Left lung (tissue), 4 donors: ENCODE measurements at regions not wholly inside any gene's neighbourhood (a gene's known extent, or its start where the extent isn't known, plus 50 kb on each side); places are given as distances from the start of the nearest gene placed in this dataset.

Experiments
- ATAC-seq: fragments of 200-7000 bp; cut with Tn5 transposase; one replicate; pipeline ENCODE4 v1.9.1; 2020; ENCODE audit warnings: moderate library complexity
- DNase-seq, 4 donors: peaks; one replicate each; pipeline ENCODE4 v3.0.0-alpha.2; 2013 to 2020
- H3K27ac ChIP-seq, 2 donors: fragments of 200-600 bp; sonication (generic) in 1 of 2; one replicate each; pipeline versions ENCODE4 v1.5.0 to v1.8.0; 2020 to 2021
- H3K27me3 ChIP-seq, 2 donors: fragments of 200-600 bp; sonication (generic) in 1 of 2; one replicate each; pipeline versions ENCODE4 v1.5.0 to v1.8.0; 2020 to 2021
- H3K36me3 ChIP-seq, 2 donors: fragments of 200-600 bp; sonication (generic) in 1 of 2; one replicate each; pipeline versions ENCODE4 v1.5.0 to v1.8.0; 2020 to 2021
- H3K4me1 ChIP-seq, 2 donors: fragments of 200-600 bp; one replicate each; pipeline ENCODE4 v1.8.0; 2021
- H3K4me3 ChIP-seq, 2 donors: fragments of 200-600 bp; sonication (generic) in 1 of 2; one replicate each; pipeline versions ENCODE4 v1.5.0 to v1.8.0; 2020 to 2021; ENCODE audit warnings: mild to moderate bottlenecking in 1 of 2
- H3K9me3 ChIP-seq, 2 donors: fragments of 200-600 bp; sonication (generic) in 1 of 2; one replicate each; pipeline versions ENCODE4 v1.5.0 to v1.8.0; 2020 to 2021
- CTCF ChIP-seq, 2 donors: fragments of 200-600 bp; sonication (generic) in 1 of 2; IDR thresholded peaks; one replicate each; pipeline versions ENCODE4 v1.5.0 to v1.8.0; 2021; ENCODE audit warnings: antibody characterized with exemption in 2 of 2
- intact Hi-C, 2 donors: fragments of 100-400 bp; cut with DNase I; formaldehyde crosslinking; loops; one replicate each; pipeline versions ENCODE4 v1.11.2 to v1.14.2; 2022
- donor health status: DM: no; HTN: yes; CAD: no.
- donor health status: DM: no; HTN: no; CAD: no.

GRCh38 chr16:6557353-6558023 lies 775.2 kb upstream of the RBFOX1 start:
- no peak for ATAC-seq
- H3K27me3 ChIP-seq: no peaks in the 10 kb centered on the region
- H3K4me1 ChIP-seq: no peaks in the 10 kb centered on the region
- no peak for DNase-seq
- intact Hi-C loops: no loop called here
- H3K36me3 ChIP-seq: no peaks in the 10 kb centered on the region
- no peak for TF ChIP-seq CTCF (IDR thresholded peaks at IDR 0.05)
- no peak overlapping the region for H3K27ac ChIP-seq
- H3K9me3 ChIP-seq: no peaks in the 10 kb centered on the region
- no peak overlapping the region for H3K4me3 ChIP-seq

GRCh38 chr16:6549415-6549814 lies 783.2 kb upstream of the RBFOX1 start:
- DNase-seq (no peak), ATAC-seq (no peak)
- Histone ChIP-seq H3K4me1 (no peaks in the 10 kb centered on the region), H3K4me3 (no peak overlapping the region), H3K27ac (no peak overlapping the region), H3K9me3 (no peaks in the 10 kb centered on the region), H3K27me3 (no peaks in the 10 kb centered on the region), H3K36me3 (no peaks in the 10 kb centered on the region)
- TF ChIP-seq CTCF (IDR thresholded peaks at IDR 0.05): no peak
- intact Hi-C loops: no loop called here

GRCh38 chr16:6548507-6548906 lies 784.1 kb upstream of the RBFOX1 start:
- ATAC-seq (no peak), DNase-seq (no peak)
- no peak overlapping the region for H3K27ac ChIP-seq
- no peak for TF ChIP-seq CTCF (IDR thresholded peaks at IDR 0.05)
- H3K9me3 ChIP-seq: no peaks in the 10 kb centered on the region
- intact Hi-C loops: no loop called here
- H3K27me3 ChIP-seq: no peaks in the 10 kb centered on the region
- no peak overlapping the region for H3K4me3 ChIP-seq
- no peaks in the 10 kb centered on the region for H3K4me1 ChIP-seq
- no peaks in the 10 kb centered on the region for H3K36me3 ChIP-seq

- intact Hi-C loops: no loop called here
- Histone ChIP-seq H3K27ac (no peak overlapping the region), H3K9me3 (no peaks in the 10 kb centered on the region), H3K27me3 (no peaks in the 10 kb centered on the region), H3K4me1 (no peaks in the 10 kb centered on the region), H3K36me3 (no peaks in the 10 kb centered on the region), H3K4me3 (no peak overlapping the region)
- TF ChIP-seq CTCF (IDR thresholded peaks at IDR 0.05): no peak
- no peak for DNase-seq
- ATAC-seq: no peak
These were observed 785.5 kb upstream of the RBFOX1 start for GRCh38 chr16:6547131-6547530.

- H3K27me3 ChIP-seq: no peaks in the 10 kb centered on the region
- no peaks in the 10 kb centered on the region for H3K36me3 ChIP-seq
- intact Hi-C loops: no loop called here
- ATAC-seq (no peak), DNase-seq (no peak)
- H3K9me3 ChIP-seq: no peaks in the 10 kb centered on the region
- no peaks in the 10 kb centered on the region for H3K4me1 ChIP-seq
- H3K27ac ChIP-seq: no peak overlapping the region
- TF ChIP-seq CTCF (IDR thresholded peaks at IDR 0.05): no peak
- H3K4me3 ChIP-seq: no peak overlapping the region
These were observed 787.3 kb upstream of the RBFOX1 start for GRCh38 chr16:6545329-6545728.
